NK-92 treated with Interleukin-12 subunit alpha and Interleukin-12 subunit beta, amount 100 ng/mL, for 24 hours (cell line): ENCODE measurements at regions not wholly inside any gene's neighbourhood (a gene's known extent, or its start where the extent isn't known, plus 50 kb on each side); places are given as distances from the start of the nearest gene placed in this dataset.
"Not testable (repeated sequence)": the region's sequence is repeated elsewhere in the genome, so short reads cannot be mapped to it uniquely, and the experiment has no call there.

Experiments
- DNase-seq: peaks from one replicate; lab custom pipeline; 2025; lab: John Stamatoyannopoulos, UW

DNA sequence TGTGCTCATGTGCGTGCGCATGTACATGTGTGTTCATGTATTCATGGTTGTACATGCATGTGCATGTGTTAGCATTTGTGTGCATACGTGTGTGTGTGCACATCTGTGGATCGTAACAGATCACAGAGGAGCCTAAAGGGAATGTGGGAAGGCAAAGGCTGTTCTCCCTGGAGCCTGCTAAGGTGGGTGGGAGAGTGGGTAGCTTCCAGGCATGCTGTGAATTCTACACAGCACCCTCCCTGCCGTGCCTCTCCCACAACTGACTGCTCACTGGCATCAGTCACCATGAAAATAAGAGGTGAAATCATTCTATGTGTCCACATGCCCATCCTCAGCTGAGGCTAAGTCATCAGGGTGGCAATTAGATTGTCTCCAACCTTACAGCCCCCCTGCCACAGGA, 600.9 kb downstream of the MID1IP1 start:
- no peak for DNase-seq

DNA sequence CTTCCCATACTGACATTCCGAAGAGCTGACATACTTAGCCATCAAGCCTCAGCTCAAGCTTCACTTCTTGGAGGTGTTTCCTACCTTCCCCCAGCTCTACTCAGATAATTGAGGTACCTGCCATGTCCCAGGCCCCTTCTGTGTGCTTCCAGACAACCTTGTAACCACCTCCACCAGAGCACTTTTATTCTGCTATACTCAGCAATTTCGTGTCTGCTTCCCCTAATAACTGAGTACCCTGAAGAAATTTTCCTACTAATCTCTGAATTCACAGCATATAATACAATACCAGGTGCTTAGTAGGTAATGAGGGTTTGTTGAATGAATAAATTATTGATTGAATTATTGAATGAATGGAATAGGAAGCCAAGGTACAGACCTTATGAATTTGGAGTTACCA, 605.5 kb downstream of the MID1IP1 start:
- DNase-seq = no peak

GRCh38 chrX:39409246-39409917, 608.1 kb downstream of the MID1IP1 start:
- DNase-seq = no peak

DNA sequence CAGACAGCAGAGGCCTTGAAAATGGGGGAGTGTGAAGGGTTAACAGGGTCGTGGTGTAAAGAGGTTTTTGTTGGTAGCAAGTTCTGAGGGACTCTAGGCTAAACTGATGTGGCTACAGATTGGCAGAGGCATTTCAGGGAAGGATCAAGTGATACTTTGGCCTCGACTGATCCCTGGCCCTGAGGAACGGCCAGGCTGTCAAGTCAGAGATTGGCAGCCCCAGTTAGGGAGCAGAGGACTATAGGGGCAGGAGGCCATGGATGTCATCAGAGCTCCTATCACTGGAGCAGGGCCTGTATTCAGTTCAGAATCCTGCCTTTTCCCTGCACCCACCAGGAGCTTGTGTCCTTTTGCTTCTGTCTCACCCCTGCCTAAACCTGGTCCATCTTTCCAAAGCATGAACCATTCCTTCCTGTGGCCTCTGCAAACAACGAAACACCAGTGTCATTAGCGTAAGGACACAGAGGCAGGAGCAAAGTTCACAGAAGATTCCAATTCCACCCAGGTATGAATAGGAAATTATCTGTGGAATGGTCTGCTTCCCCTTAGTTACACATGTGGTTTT, 613.1 kb downstream of the MID1IP1 start:
- DNase-seq = no peak

GRCh38 chrX:39416547-39417260, 615.4 kb downstream of the MID1IP1 start:
- no peak for DNase-seq

DNA sequence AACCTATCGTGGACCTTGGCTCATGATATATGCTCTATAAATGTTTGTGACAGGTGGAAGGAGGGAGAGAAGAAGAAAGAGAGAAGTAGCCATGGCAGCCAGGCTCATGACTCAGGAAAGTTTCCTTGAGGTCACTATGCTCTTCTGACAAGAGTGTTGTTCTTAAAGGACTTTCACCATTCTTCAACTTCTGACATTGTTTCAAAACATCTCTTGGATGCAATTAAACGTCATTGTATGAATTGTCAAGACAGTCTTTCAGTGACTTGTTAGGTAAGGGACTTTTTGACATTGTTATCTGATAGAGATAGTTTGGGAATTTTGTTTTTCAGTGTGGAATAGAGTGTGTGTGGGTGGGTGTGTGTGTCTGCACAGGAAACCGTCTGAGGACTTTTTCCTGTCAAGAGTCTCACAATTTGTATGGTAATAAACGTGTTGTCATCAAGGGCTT, 617.0 kb downstream of the MID1IP1 start:
- DNase-seq = no peak

GRCh38 chrX:39418731-39419638, 617.7 kb downstream of the MID1IP1 start:
- DNase-seq = no peak

DNA sequence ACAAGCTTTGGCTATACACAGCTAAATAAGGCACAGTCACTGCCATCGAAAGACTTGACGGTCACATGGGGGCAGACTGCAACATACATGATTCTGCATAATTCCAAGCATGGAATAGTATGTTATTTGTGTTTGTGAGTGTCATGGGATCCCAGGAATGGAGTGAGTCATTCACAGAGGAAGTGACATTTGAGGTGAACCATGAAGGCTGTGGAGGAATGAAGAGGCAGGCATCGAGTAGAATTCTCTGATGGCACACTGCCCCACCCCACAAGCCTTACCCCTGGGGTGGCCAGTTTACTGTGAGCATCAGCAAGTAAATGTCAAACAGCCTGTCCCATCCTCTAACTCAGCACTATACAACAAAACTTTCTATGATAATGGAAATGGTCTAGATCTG, 619.7 kb downstream of the MID1IP1 start:
- no peak for DNase-seq

GRCh38 chrX:39425124-39425806, 624.0 kb downstream of the MID1IP1 start:
- DNase-seq = no peak

GRCh38 chrX:39426101-39426500, 624.8 kb downstream of the MID1IP1 start:
- no peak for DNase-seq

- DNase-seq = no peak
These were observed 626.2 kb downstream of the MID1IP1 start for GRCh38 chrX:39427492-39427891.

DNA sequence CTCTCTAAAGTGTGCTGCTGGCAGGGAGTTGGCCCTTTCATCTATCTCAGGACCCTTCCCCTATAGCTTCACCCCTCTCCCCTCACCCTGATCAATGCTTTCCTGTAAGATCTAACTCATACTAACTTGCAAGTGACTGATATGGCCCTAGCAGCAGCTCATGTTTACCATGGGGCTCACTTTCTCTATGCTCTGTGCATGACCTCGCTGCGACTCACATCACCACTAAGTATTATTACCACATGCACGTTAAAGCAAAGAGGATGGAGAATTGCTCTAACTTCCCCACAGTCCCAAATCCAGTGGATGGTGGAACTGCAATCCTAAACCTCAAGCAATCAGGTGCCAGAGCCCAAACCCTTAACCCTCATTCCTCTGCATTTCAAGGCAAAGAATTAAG, 626.6 kb downstream of the MID1IP1 start:
- DNase-seq = no peak

DNA sequence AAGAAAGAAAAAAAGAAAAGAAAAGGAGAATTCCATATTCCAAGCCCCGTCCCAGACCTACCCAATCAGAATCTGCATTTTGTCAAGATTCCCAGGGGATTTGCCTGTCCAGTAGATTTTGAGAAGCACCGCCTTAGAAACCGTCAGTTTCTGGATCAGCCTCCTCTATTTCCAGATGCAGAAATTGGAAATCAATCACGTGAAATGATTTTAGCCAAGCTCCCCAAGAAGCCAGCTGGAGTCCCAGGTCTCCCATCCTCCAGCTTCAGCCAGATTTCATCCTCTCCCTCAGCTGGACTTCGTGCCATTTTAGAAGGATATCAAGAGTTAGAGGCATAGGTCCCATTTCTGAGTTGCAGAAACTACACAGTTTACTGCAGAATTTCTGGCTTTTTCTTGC, 629.3 kb downstream of the MID1IP1 start:
- DNase-seq = no peak

- no peak for DNase-seq
These were observed 630.6 kb downstream of the MID1IP1 start for GRCh38 chrX:39431893-39432292.

DNA sequence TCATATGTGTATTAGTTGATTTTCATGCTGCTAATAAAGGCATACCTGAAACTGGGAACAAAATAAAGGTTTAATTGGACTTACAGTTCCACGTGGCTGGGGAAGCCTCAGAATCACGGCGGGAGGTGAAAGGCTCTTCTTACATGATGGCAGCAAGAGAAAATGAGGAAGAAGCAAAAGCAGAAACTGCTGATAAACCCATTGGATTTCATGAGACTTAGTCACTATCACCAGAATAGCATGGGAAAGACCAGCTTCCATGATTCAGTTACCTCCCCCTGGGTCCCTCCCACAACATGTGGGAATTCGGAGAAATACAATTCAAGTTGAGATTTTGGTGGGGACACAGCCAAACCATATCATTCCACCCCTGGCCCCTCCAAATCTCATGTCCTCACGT, 633.4 kb downstream of the MID1IP1 start:
- not testable (repeated sequence) for DNase-seq

DNA sequence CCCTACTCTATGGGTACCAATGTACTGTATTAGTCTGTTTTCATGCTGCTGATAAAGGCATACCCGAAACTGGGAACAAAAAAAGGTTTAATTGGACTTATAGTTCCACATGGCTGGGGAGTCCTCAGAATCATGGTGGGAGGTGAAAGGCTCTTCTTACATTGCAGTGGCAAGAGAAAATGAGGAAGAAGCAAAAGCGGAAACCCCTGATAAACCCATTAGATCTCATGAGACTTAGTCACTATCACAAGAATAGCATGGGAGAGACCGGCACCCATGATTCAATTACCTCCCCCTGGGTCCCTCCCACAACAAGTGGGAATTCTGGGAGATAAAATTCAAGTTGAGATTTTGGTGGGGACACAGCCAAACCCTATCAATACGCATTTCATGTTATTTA, 635.3 kb downstream of the MID1IP1 start:
- not testable (repeated sequence) for DNase-seq

- no peak for DNase-seq
These were observed 636.6 kb downstream of the MID1IP1 start for GRCh38 chrX:39437670-39438441.

GRCh38 chrX:39438603-39439602, 637.6 kb downstream of the MID1IP1 start:
- DNase-seq = no peak

- no peak for DNase-seq
These were observed 638.9 kb downstream of the MID1IP1 start for GRCh38 chrX:39439906-39440798.
